ENCODE measurements at regions not wholly inside any gene's neighbourhood (a gene's known extent, or its start where the extent isn't known, plus 50 kb on each side); places are given as distances from the start of the nearest gene placed in this dataset.

DNA sequence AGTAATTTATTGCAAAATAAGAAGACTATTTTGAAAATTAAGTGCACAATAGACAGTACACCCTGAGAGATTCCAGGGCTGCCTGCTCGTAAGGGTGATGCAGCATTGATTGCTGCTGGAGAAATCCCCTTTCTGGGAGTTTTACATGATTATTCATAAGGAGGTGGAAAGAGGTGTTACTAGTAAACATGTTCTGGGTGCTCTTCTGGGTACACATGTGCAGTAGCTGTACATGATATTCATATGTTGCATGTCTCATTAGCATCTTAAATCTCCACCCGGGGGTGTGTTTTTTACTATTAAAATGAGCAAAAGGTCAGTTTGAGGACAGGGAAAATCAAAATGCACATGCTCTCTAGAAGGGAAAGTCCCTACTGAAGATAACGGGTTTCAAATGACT is 264.8 kb downstream of the CDK5RAP2 start:
- H3K4me2 ChIP-seq (ENCODE audit: insufficient read depth, low read length), result no peak overlapping the region
- no peak overlapping the region for H2AFZ ChIP-seq (ENCODE audit: low read length)
- H3K4me1 ChIP-seq (ENCODE audit: insufficient read depth, low read length), result no peaks in the 10 kb centered on the region
- H3K9me3 ChIP-seq (ENCODE audit: low read depth, low read length), result no peaks in the 10 kb centered on the region
- H3K27ac ChIP-seq (ENCODE audit: low read depth, low read length), result no peak overlapping the region
- TF ChIP-seq, protein P1, sequence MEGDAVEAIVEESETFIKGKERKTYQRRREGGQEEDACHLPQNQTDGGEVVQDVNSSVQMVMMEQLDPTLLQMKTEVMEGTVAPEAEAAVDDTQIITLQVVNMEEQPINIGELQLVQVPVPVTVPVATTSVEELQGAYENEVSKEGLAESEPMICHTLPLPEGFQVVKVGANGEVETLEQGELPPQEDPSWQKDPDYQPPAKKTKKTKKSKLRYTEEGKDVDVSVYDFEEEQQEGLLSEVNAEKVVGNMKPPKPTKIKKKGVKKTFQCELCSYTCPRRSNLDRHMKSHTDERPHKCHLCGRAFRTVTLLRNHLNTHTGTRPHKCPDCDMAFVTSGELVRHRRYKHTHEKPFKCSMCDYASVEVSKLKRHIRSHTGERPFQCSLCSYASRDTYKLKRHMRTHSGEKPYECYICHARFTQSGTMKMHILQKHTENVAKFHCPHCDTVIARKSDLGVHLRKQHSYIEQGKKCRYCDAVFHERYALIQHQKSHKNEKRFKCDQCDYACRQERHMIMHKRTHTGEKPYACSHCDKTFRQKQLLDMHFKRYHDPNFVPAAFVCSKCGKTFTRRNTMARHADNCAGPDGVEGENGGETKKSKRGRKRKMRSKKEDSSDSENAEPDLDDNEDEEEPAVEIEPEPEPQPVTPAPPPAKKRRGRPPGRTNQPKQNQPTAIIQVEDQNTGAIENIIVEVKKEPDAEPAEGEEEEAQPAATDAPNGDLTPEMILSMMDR (IDR thresholded peaks at IDR 0.05; ENCODE audit: extremely low read depth, low read depth, low read length), result no peak
- no peaks in the 10 kb centered on the region for H3K36me3 ChIP-seq (ENCODE audit: insufficient read depth, low read length)
- no peaks in the 10 kb centered on the region for H3K79me2 ChIP-seq (ENCODE audit: insufficient read depth, low read length)
- H4K20me1 ChIP-seq (ENCODE audit: insufficient read depth, low read length), result no peaks in the 10 kb centered on the region
- H3K27me3 ChIP-seq (ENCODE audit: insufficient read depth, low read length), result no peaks in the 10 kb centered on the region
- no peak overlapping the region for H3K4me3 ChIP-seq (ENCODE audit: insufficient read depth, low read length)
- no peak for DNase-seq (ENCODE audit: insufficient read length, low spot score, missing footprints)

DNA sequence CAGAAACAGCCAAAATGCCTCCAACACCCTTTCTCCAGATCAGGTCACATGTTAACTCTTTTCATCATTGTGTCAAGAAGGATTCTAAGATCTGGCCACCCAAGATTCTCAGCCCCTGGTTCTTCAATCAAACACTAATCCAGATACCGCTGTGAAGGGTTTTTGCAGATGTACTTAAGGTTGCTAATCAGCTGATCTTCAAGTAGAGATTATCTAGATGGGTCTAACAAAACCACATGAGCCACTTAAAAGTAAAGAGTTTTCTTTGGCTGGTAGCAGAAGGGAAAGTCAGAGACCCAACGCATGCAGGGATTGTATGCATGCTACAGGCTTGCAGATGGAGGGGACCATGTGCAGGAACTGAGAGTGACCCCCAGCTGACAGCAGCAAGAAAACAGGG is 267.9 kb downstream of the CDK5RAP2 start:
- Histone ChIP-seq H3K27ac (ENCODE audit: low read depth, low read length) (no peak overlapping the region), H3K36me3 (ENCODE audit: insufficient read depth, low read length) (no peaks in the 10 kb centered on the region), H3K4me2 (ENCODE audit: insufficient read depth, low read length) (no peak overlapping the region), H3K4me1 (ENCODE audit: insufficient read depth, low read length) (no peaks in the 10 kb centered on the region), H3K4me3 (ENCODE audit: insufficient read depth, low read length) (no peak overlapping the region), H2AFZ (ENCODE audit: low read length) (no peak overlapping the region), H3K79me2 (ENCODE audit: insufficient read depth, low read length) (no peaks in the 10 kb centered on the region), H3K9me3 (ENCODE audit: low read depth, low read length) (no peaks in the 10 kb centered on the region), H3K27me3 (ENCODE audit: insufficient read depth, low read length) (no peaks in the 10 kb centered on the region), H4K20me1 (ENCODE audit: insufficient read depth, low read length) (no peaks in the 10 kb centered on the region)
- DNase-seq (ENCODE audit: insufficient read length, low spot score, missing footprints), result no peak
- TF ChIP-seq, protein P1 (IDR thresholded peaks at IDR 0.05; ENCODE audit: extremely low read depth, low read depth, low read length), result no peak

DNA sequence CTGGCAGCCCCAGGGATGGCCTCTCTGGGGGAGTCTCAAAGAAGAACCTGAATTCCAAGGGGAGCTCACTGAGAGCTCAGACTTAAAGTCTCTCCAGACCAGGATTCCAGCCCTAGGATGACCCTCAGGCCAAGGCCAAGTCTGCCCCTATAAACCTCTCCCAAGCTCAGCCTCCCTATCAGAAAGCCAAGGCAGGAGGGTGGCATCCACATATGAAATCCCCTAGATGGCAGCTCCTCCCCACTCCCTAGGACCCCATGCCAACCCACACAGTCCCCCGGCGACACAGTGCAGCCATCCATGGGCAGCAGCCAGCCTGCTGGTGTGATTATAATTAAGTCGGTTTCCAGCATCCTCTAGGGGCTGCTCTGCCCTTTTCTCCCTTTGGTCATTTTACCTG is 269.9 kb downstream of the CDK5RAP2 start:
- H3K36me3 ChIP-seq (ENCODE audit: insufficient read depth, low read length), result no peaks in the 10 kb centered on the region
- no peaks in the 10 kb centered on the region for H3K9me3 ChIP-seq (ENCODE audit: low read depth, low read length)
- H3K4me2 ChIP-seq (ENCODE audit: insufficient read depth, low read length), result no peak overlapping the region
- H3K79me2 ChIP-seq (ENCODE audit: insufficient read depth, low read length), result no peaks in the 10 kb centered on the region
- TF ChIP-seq, protein P1 (IDR thresholded peaks at IDR 0.05; ENCODE audit: extremely low read depth, low read depth, low read length), result no peak
- no peaks in the 10 kb centered on the region for H3K27me3 ChIP-seq (ENCODE audit: insufficient read depth, low read length)
- no peak overlapping the region for H3K4me3 ChIP-seq (ENCODE audit: insufficient read depth, low read length)
- H3K4me1 ChIP-seq (ENCODE audit: insufficient read depth, low read length), result no peaks in the 10 kb centered on the region
- DNase-seq (ENCODE audit: insufficient read length, low spot score, missing footprints), result no peak
- H3K27ac ChIP-seq (ENCODE audit: low read depth, low read length), result no peak overlapping the region
- no peak overlapping the region for H2AFZ ChIP-seq (ENCODE audit: low read length)
- no peaks in the 10 kb centered on the region for H4K20me1 ChIP-seq (ENCODE audit: insufficient read depth, low read length)

DNA sequence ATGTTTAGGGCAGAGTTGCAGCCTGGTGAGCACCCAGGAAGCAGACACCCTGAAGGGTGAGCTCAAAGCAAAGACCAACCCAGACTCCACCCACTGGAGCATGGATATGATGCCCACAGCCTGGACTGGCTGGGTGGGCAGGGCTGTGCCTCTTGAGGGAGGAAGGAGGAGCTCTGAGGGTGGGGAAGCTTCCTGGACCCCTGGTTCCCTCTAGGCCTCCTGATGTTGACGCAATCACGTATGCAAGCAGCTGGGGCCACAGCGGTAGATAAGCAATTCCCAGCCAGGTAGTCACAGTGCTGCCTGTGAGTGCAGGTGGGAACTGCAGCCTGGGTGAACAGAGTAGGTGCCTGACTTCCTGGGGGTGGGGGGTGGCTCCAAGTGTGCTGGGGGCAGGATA is 271.5 kb downstream of the CDK5RAP2 start:
- no peaks in the 10 kb centered on the region for H3K79me2 ChIP-seq (ENCODE audit: insufficient read depth, low read length)
- no peaks in the 10 kb centered on the region for H3K36me3 ChIP-seq (ENCODE audit: insufficient read depth, low read length)
- H3K27ac ChIP-seq (ENCODE audit: low read depth, low read length), result no peak overlapping the region
- H4K20me1 ChIP-seq (ENCODE audit: insufficient read depth, low read length), result no peaks in the 10 kb centered on the region
- H3K9me3 ChIP-seq (ENCODE audit: low read depth, low read length), result no peaks in the 10 kb centered on the region
- no peak overlapping the region for H3K4me2 ChIP-seq (ENCODE audit: insufficient read depth, low read length)
- no peak overlapping the region for H2AFZ ChIP-seq (ENCODE audit: low read length)
- DNase-seq (ENCODE audit: insufficient read length, low spot score, missing footprints), result no peak
- TF ChIP-seq, protein P1 (IDR thresholded peaks at IDR 0.05; ENCODE audit: extremely low read depth, low read depth, low read length), result no peak
- no peak overlapping the region for H3K4me3 ChIP-seq (ENCODE audit: insufficient read depth, low read length)
- H3K27me3 ChIP-seq (ENCODE audit: insufficient read depth, low read length), result no peaks in the 10 kb centered on the region
- no peaks in the 10 kb centered on the region for H3K4me1 ChIP-seq (ENCODE audit: insufficient read depth, low read length)

All from osteoblast (primary cell).